ENCODE measurements at regions not wholly inside any gene's neighbourhood (a gene's known extent, or its start where the extent isn't known, plus 50 kb on each side); places are given as distances from the start of the nearest gene placed in this dataset.

DNA sequence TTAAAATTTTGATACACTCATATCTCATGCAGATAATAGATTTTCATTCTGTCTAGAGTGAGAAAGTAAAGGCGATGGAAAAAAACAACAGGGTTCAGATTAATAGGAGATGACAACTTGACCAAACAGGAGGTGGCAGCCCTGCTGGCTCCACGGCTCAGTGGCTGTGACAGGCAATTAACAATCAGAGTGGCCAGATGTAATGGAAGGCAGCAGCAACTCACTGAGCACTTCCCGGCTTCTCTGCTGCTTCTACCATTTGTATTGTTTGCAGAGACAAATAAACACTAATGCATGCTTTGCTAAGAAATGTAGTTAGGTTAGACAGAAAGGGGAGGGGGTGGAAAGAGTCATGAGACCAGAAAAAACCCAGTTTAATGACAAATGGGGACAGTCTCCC lies 473.0 kb upstream of the SLC10A2 start:
- ATAC-seq (no peak), DNase-seq (no peak)
- intact Hi-C loops (cut with DNase I), result no loop called here
- Histone ChIP-seq H3K27me3 (no peaks in the 10 kb centered on the region), H3K36me3 (replicated peaks in 1 of 2; ENCODE audit: insufficient read depth in 1 of 2, low read depth in 2 of 2) (no peaks in the 10 kb centered on the region), H3K4me3 (no peak overlapping the region), H3K4me1 (no peaks in the 10 kb centered on the region), H3K9me3 (no peaks in the 10 kb centered on the region), H3K27ac (no peak overlapping the region)
- WGBS, 2 donors, result 6 to 21% methylated on average over 3 of the region's 3 CpGs
- TF ChIP-seq, protein P1, sequence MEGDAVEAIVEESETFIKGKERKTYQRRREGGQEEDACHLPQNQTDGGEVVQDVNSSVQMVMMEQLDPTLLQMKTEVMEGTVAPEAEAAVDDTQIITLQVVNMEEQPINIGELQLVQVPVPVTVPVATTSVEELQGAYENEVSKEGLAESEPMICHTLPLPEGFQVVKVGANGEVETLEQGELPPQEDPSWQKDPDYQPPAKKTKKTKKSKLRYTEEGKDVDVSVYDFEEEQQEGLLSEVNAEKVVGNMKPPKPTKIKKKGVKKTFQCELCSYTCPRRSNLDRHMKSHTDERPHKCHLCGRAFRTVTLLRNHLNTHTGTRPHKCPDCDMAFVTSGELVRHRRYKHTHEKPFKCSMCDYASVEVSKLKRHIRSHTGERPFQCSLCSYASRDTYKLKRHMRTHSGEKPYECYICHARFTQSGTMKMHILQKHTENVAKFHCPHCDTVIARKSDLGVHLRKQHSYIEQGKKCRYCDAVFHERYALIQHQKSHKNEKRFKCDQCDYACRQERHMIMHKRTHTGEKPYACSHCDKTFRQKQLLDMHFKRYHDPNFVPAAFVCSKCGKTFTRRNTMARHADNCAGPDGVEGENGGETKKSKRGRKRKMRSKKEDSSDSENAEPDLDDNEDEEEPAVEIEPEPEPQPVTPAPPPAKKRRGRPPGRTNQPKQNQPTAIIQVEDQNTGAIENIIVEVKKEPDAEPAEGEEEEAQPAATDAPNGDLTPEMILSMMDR (IDR thresholded peaks at IDR 0.05), result no peak
- TF ChIP-seq POLR2A (IDR thresholded peaks at IDR 0.05), result no peak

DNA sequence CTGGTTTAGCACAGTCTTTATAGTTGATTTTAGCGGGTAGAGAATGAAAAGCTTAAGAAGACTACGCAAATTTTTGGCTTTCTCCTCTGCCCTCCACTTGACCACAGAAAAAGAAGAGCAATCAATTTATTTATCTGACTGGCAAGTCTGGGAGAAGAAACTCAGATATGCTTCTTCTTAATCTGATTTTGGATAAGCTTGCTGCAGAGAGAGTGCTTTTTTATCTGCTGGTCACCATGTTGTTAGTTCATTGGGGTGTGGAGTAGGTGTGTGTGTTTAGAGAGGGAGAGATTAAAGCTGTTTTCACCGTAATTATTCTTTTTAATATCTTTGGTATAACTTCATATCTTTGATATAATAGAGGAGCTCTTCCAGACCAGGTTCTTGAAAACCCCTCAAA lies 471.4 kb upstream of the SLC10A2 start:
- TF ChIP-seq POLR2A (IDR thresholded peaks at IDR 0.05), result no peak
- TF ChIP-seq, protein P1 (IDR thresholded peaks at IDR 0.05), result no peak
- 66 to 73% methylated on average over 3 of the region's 3 CpGs for WGBS, 2 donors
- H3K27ac ChIP-seq, result no peak overlapping the region
- H3K4me1 ChIP-seq, result no peaks in the 10 kb centered on the region
- no peaks in the 10 kb centered on the region for H3K36me3 ChIP-seq (replicated peaks in 1 of 2; ENCODE audit: insufficient read depth in 1 of 2, low read depth in 2 of 2)
- ATAC-seq, result no peak
- H3K27me3 ChIP-seq, result no peaks in the 10 kb centered on the region
- no peak for DNase-seq
- intact Hi-C loops (cut with DNase I), result no loop called here
- H3K9me3 ChIP-seq, result no peaks in the 10 kb centered on the region
- no peak overlapping the region for H3K4me3 ChIP-seq

DNA sequence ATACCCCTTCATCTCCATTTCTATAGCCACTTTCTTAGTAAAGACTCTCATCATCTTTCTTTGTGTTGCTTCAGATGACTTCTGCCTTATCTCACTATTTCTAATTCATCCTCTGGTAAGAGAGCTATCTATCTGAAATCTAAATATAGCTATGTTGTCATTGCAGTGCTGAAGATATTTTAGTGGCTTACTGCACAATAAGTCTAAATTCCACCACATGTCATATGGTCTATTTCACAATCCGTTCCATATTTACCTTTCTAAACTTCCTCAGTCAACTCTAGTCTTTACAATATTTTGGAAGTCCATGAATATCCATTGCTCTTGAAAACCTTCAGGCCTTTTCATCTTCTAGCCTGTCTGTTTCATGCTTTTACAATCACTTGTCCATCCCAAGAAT lies 465.1 kb upstream of the SLC10A2 start:
- Histone ChIP-seq H3K27me3 (no peaks in the 10 kb centered on the region), H3K4me1 (no peaks in the 10 kb centered on the region), H3K36me3 (replicated peaks in 1 of 2; ENCODE audit: insufficient read depth in 1 of 2, low read depth in 2 of 2) (no peaks in the 10 kb centered on the region), H3K9me3 (no peaks in the 10 kb centered on the region), H3K27ac (no peak overlapping the region), H3K4me3 (no peak overlapping the region)
- DNase-seq (no peak), ATAC-seq (no peak)
- 38 to 43% methylated on average over 1 of the region's 1 CpG for WGBS, 2 donors
- intact Hi-C loops (cut with DNase I), result no loop called here
- TF ChIP-seq, protein P1 (IDR thresholded peaks at IDR 0.05), result no peak
- no peak for TF ChIP-seq POLR2A (IDR thresholded peaks at IDR 0.05)

GRCh38 chr13:103528437-103528836 lies 462.2 kb upstream of the SLC10A2 start:
- DNase-seq (no peak), ATAC-seq (no peak)
- intact Hi-C loops (cut with DNase I), result no loop called here
- TF ChIP-seq POLR2A (IDR thresholded peaks at IDR 0.05), result no peak
- TF ChIP-seq, protein P1 (IDR thresholded peaks at IDR 0.05), result no peak
- Histone ChIP-seq H3K27me3 (no peaks in the 10 kb centered on the region), H3K9me3 (no peaks in the 10 kb centered on the region), H3K4me3 (no peak overlapping the region), H3K27ac (no peak overlapping the region), H3K4me1 (no peaks in the 10 kb centered on the region), H3K36me3 (replicated peaks in 1 of 2; ENCODE audit: insufficient read depth in 1 of 2, low read depth in 2 of 2) (no peaks in the 10 kb centered on the region)
- WGBS, 2 donors, result 50 to 51% methylated on average over 2 of the region's 2 CpGs

- no peaks in the 10 kb centered on the region for H3K36me3 ChIP-seq (replicated peaks in 1 of 2; ENCODE audit: insufficient read depth in 1 of 2, low read depth in 2 of 2)
- no peak overlapping the region for H3K27ac ChIP-seq
- H3K4me3 ChIP-seq, result no peak overlapping the region
- no peaks in the 10 kb centered on the region for H3K9me3 ChIP-seq
- TF ChIP-seq, protein P1 (IDR thresholded peaks at IDR 0.05), result no peak
- no peak for TF ChIP-seq POLR2A (IDR thresholded peaks at IDR 0.05)
- DNase-seq (no peak), ATAC-seq (no peak)
- H3K4me1 ChIP-seq, result no peaks in the 10 kb centered on the region
- H3K27me3 ChIP-seq, result no peaks in the 10 kb centered on the region
- intact Hi-C loops (cut with DNase I), result no loop called here
- 84 to 94% methylated on average over 1 of the region's 1 CpG for WGBS, 2 donors
These were observed 459.3 kb upstream of the SLC10A2 start for GRCh38 chr13:103525530-103525929.
